NCI-H146 treated with DMSO at 0.1 percent for 48 hours (cell line): ENCODE measurements at regions not wholly inside any gene's neighbourhood (a gene's known extent, or its start where the extent isn't known, plus 50 kb on each side); places are given as distances from the start of the nearest gene placed in this dataset.
"Not testable (repeated sequence)": the region's sequence is repeated elsewhere in the genome, so short reads cannot be mapped to it uniquely, and the experiment has no call there.

Experiments used
- DNase-seq: peaks from one replicate; lab custom pipeline; 2025; ENCODE audit not compliant: unreplicated experiment; lab: John Stamatoyannopoulos, UW

GRCh38 chr11:28938091-28938490 is 829.9 kb downstream of the METTL15 start:
- DNase-seq: no peak

GRCh38 chr11:28932940-28933339 is 824.8 kb downstream of the METTL15 start:
- DNase-seq: no peak

DNA sequence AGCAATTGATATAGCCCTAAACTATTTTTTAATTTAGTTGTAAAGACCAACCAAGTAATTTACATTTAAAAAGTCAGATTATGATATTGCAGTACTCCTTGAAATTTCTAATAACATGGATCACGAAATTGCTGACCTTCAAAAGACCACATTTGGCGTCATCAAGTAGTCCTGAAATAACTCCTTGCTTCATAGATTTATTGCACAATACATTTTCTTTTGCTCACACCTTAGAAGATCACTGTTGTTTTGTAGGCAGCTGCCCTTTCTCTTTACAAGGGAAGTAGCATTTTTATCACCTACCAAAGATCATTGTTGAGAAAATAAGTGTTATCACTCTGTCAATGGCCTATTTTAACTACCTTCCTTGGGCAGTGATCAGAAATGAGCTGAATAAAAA is 815.8 kb downstream of the METTL15 start:
- no peak for DNase-seq

DNA sequence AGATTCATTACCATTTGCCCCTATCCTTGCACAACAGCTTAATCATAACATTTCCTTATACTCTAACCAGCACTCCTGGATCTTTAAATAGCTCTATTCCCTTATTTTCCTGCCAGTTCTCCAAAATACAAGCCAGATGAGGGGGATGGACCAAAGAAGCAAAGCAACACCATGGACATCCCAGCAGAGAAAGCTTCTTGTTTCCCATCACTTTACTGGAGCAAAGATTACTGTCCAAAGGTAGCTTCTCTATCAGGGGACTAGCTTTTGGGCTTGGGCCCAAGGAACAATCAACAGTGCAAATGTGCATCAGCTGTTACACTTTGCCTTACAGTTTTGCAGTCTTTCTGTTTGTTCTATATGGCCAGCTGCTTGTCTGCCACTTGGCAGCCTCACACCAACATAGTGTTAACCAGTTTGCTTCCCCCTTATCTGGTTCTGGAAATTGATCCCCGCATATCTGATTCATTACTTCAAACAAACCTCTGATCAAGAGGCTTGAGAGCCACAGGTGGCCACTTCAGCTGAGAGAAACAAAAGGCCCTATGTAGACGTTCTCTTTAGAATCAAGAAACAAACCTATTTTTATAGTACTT is 814.3 kb downstream of the METTL15 start:
- DNase-seq: peak; percentile 39

DNA sequence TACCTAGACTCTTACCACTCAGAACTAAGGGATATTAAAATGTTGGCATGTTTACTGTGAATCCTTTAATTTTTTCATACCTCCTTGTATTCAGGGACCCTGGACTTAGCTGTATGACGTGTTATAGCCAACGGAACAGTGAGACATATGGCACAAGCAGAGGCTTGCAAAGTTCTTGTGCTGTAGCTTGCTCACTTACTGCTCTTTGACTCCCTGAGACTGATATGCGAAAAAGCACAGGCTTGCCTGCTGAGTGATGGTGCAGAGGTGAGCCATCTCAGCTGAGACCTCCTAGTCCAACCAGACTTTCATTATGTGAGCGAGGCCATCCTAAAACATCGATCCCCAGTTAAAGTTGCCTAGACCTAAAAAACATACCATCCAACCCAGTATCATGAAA is 811.0 kb downstream of the METTL15 start:
- DNase-seq: no peak

DNA sequence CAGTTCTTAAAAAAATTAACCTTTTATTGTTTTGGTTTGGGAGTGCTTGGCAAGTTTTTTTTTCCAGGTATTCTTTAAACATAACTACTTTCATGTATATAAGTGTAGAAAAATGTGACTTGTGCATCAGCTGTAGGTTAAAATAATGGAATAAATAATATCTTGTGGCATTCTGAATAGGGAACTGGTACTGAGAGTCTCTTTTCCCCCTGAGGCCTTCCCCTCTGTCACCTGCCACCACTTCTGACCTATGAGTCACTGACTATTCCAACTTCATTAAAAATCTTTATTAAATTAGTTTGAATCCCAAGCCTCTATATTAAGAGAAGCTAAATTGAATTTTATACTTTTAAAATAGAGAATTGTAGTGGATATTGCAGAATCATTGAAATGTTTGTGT is 805.7 kb downstream of the METTL15 start:
- no peak for DNase-seq

DNA sequence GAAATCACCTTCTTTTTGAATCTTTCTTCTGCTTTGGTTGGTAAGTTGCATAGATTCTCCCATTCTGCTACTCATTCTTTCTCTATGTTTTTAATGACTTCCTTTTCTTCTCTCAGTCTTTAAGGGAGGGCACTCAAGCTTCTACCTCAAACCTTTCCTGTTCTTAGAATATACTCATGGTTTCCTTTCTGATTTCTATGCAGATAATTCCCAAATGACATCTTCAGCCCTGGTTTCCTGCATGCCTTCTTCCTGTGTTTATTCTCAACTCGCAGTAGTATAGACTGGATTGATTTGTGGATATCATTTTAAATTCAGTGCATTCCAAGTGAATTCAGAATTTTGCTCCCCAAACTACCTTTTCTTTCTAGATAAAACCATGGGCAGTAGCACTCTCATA is 803.6 kb downstream of the METTL15 start:
- DNase-seq: no peak

- DNase-seq: no peak
Observed at GRCh38 chr11:28910926-28911325, 802.7 kb downstream of the METTL15 start.

DNA sequence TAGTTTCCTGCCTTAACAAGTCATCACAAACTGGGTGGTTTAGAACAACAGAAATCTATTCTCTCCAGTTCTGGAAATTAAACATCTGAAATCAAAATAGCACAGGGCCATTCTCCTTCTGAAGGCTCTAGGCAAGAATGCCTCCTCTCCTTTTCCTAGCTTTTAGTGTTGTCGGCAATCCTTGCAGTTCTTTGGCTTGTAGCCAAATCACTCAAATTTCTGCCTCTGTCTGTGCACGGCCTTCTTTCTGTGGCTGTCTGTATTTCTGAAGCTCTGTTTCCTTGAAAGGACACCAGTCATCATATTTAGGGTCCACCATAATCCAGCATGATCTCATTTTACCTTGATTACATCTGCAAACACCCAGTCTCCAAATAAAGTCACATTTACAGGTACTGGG is 795.5 kb downstream of the METTL15 start:
- no peak for DNase-seq

GRCh38 chr11:28900427-28900826 is 792.2 kb downstream of the METTL15 start:
- DNase-seq: no peak

DNA sequence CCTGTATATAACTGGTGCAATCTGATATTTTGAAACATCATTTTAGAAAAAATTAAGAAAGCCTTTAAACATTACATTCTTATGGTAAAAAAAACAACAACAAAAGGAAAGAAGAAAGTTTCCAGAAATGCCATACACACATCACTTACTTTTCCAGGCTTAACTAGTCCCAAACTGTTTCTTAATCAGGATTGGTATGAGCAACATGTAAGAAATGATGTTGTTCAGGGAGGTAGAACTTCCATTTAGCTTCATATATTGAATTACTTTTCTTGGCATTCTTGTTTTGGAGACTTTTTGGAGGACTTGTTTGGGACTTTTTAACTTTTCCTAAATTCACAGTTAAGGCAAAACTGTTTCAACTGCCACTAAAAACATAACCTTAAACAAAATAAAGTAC is 791.5 kb downstream of the METTL15 start:
- no peak for DNase-seq

DNA sequence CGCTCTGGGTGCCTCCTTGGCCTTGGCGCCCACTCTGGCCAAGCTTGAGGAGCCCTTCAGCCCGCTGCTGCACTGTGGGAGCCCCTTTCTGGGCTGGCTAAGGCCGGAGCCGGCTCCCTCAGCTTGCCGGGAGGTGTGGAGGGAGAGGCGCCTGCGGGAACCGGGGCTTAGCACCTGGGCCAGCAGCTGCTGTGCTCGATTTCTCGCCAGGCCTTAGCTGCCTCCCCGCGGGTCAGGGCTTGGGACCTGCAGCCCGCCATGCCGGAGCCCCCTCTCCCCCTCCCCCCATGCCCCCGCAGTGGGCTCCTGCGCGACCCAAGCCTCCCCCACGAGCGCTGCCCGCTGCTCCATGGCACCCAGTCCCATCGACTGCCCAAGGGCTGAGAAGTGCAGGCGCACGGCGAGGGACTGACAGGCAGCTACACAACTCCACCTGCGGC is 782.4 kb downstream of the METTL15 start:
- not testable (repeated sequence) for DNase-seq

GRCh38 chr11:28887681-28888080 is 779.5 kb downstream of the METTL15 start:
- DNase-seq: no peak

DNA sequence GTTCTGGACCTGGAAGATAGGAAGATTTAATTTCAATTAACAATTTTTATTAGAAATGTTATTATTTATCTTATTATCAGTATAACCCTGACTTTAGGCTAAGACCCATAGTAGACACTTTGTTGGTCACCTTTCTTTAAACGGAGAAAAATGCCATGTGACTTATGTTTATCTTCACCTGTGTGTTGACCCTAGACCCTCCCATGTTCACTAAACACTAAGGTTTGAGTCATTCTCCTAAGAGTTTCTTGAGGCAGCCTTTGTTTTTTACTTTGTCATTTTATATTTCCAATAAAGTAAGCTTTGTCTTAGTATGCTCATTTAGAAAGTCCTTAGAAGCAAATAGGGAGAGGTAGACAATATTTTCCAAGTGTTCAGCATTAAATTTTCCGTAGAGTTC is 771.7 kb downstream of the METTL15 start:
- DNase-seq: no peak

- no peak for DNase-seq
Observed at GRCh38 chr11:28878025-28878424, 769.8 kb downstream of the METTL15 start.

- DNase-seq: no peak
Observed at GRCh38 chr11:28877340-28877739, 769.2 kb downstream of the METTL15 start.

GRCh38 chr11:28874706-28875105 is 766.5 kb downstream of the METTL15 start:
- no peak for DNase-seq

- no peak for DNase-seq
Observed at GRCh38 chr11:28871090-28871489, 762.9 kb downstream of the METTL15 start.

GRCh38 chr11:28863422-28863821 is 755.2 kb downstream of the METTL15 start:
- no peak for DNase-seq

- DNase-seq: no peak
Observed at GRCh38 chr11:28860893-28861292, 752.7 kb downstream of the METTL15 start.

GRCh38 chr11:28858076-28858475 is 749.9 kb downstream of the METTL15 start:
- no peak for DNase-seq

DNA sequence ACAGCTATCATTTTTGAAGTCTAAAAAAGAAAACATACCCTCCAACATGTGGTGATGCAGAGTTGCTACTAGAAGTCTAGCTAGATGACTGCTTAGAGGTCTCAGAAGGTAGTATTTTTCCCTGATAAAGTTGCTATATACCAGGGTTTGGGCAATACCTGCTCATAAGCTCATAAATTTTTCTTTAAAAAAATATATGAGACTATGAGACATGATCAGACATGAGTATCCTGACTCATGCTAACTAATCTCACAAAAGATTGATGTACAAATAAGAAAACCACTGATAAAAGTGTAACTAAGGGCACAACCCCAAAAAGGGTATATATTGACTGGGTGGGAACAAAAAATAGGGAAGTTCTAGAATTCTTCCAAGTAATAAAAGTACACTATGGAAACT is 740.9 kb downstream of the METTL15 start:
- no peak for DNase-seq

- no peak for DNase-seq
Observed at GRCh38 chr11:28842716-28843115, 734.5 kb downstream of the METTL15 start.

GRCh38 chr11:28838741-28839140 is 730.6 kb downstream of the METTL15 start:
- DNase-seq: no peak
